Testis (tissue), 2 donors: ENCODE measurements at regions not wholly inside any gene's neighbourhood (a gene's known extent, or its start where the extent isn't known, plus 50 kb on each side); places are given as distances from the start of the nearest gene placed in this dataset.
"Not testable (repeated sequence)": the region's sequence is repeated elsewhere in the genome, so short reads cannot be mapped to it uniquely, and the experiment has no call there.

Experiments
- DNase-seq: peaks from one replicate; pipeline ENCODE4 v3.0.0-alpha.2; 2019
- H3K27ac ChIP-seq, 2 donors: fragments of 200-600 bp; sonication (generic); one replicate each; pipeline ENCODE4 v1.5.1; 2019
- H3K27me3 ChIP-seq: fragments of 200-600 bp; sonication (generic); one replicate; pipeline ENCODE4 v1.5.1; 2019
- H3K36me3 ChIP-seq: fragments of 200-600 bp; sonication (generic); one replicate; pipeline ENCODE4 v1.5.1; 2017; ENCODE audit warnings: low read depth; ENCODE audit errors: missing control alignments
- H3K4me1 ChIP-seq: fragments of 200-600 bp; sonication (generic); one replicate; pipeline ENCODE4 v1.5.1; 2019
- H3K4me3 ChIP-seq, 2 donors: fragments of 200-600 bp; sonication (generic); one replicate each; pipeline ENCODE4 v1.5.1; 2017 to 2019
- H3K9me3 ChIP-seq: fragments of 200-600 bp; sonication (generic); one replicate; pipeline ENCODE4 v1.5.1; 2017
- POLR2A ChIP-seq: fragments of 450-650 bp; IDR thresholded peaks from one replicate; pipeline ENCODE4 v1.6.1; 2017; ENCODE audit warnings: antibody characterized with exemption, mild to moderate bottlenecking, moderate library complexity
- WGBS, 2 donors: methylation state at CpG; one replicate each; pipeline ENCODE4 v1.1.5; 2018; 5-methylcytosine and 5-hydroxymethylcytosine counted together
- intact Hi-C: fragments of 100-400 bp; cut with DNase I; formaldehyde crosslinking; loops from one replicate; pipeline ENCODE4 v1.15.1; 2023; ENCODE audit warnings: low total_unique reads
- TF ChIP-seq, protein P1 (sequence below), 3 experiments: fragments of 450-650 bp in 2 of 3; fragments of 200-600 bp in 1 of 3; sonication (generic) in 1 of 3; IDR thresholded peaks; one replicate each; pipeline ENCODE4 v1.5.1; 2016 to 2019; ENCODE audit warnings: antibody characterized with exemption in 3 of 3, mild to moderate bottlenecking in 2 of 3, moderate library complexity in 1 of 3

DNA sequence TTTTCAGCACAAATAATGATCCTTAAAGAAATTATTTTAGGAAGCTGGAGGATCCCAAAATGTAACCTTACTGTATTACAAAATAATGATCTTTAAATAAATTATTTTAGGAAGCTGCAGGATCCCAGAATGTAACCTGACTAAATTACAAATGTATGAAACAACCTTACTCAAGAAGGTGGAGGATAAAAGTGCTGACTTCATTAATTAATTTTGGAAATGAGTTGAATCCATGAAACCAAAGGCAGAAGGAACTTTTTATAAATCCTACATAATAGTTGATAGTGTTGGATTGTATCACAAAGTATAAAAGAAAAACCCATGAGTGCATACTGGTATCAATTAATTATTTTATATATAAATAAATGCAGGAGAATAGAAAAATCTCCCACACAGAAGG, 859.9 kb downstream of the KCNJ2 start:
- intact Hi-C loops, result no loop called here
- TF ChIP-seq, protein P1, sequence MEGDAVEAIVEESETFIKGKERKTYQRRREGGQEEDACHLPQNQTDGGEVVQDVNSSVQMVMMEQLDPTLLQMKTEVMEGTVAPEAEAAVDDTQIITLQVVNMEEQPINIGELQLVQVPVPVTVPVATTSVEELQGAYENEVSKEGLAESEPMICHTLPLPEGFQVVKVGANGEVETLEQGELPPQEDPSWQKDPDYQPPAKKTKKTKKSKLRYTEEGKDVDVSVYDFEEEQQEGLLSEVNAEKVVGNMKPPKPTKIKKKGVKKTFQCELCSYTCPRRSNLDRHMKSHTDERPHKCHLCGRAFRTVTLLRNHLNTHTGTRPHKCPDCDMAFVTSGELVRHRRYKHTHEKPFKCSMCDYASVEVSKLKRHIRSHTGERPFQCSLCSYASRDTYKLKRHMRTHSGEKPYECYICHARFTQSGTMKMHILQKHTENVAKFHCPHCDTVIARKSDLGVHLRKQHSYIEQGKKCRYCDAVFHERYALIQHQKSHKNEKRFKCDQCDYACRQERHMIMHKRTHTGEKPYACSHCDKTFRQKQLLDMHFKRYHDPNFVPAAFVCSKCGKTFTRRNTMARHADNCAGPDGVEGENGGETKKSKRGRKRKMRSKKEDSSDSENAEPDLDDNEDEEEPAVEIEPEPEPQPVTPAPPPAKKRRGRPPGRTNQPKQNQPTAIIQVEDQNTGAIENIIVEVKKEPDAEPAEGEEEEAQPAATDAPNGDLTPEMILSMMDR (IDR thresholded peaks at IDR 0.05), result no peak
- no peak for TF ChIP-seq POLR2A
- Histone ChIP-seq H3K4me1 (no peaks in the 10 kb centered on the region), H3K27ac (no peak overlapping the region), H3K36me3 (no peaks in the 10 kb centered on the region), H3K27me3 (no peaks in the 10 kb centered on the region), H3K4me3 (no peak overlapping the region), H3K9me3 (no peaks in the 10 kb centered on the region)
- no peak for DNase-seq

DNA sequence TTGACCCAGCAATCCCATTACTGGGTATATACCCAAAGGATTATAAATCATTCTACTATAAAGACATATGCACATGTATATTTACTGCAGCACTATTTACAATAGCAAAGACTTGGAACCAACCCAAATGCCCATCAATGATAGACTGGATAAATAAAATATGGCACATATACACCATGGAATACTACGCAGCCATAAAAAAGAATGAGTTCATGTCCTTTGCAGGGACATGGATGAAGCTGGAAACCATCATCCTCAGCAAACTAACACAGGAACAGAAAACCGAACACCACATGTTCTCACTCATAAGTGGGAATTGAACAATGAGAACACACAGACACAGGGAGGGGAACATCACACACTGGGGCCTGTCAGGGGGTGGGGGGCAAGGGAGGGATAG, 862.0 kb downstream of the KCNJ2 start:
- DNase-seq, H3K4me3 ChIP-seq, intact Hi-C loops, H3K27ac ChIP-seq, H3K27me3 ChIP-seq, H3K9me3 ChIP-seq, H3K4me1 ChIP-seq, H3K36me3 ChIP-seq: not testable (repeated sequence)
- WGBS, 2 donors, result 86 to 94% methylated on average over 2 of the region's 2 CpGs

DNA sequence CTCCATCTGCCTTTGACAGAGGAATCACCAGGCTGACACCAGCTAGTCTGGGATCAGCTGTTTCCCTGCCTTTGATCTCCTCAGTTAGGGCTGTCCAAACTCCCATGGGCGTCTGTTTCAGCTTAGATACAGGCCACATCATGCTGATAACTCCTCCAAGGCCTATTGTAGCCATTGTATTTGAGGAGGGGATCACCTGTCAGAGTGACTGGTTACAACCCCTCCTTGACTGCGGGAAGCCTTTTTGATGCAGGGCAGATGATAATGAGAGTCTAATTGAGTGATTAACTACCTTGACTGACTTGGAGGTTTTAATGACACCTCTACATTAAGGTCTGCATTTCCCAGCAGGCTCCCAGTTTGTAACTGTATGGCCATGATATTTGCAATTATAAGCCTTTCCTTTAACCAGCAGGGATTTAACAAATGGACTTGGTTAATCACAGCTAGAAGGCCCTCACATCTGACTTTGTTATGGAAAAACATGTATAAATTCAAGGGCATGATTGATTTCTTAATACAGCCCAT, 863.5 kb downstream of the KCNJ2 start:
- Histone ChIP-seq H3K9me3 (no peaks in the 10 kb centered on the region), H3K27me3 (no peaks in the 10 kb centered on the region), H3K4me3 (no peak overlapping the region), H3K27ac (no peak overlapping the region), H3K36me3 (no peaks in the 10 kb centered on the region), H3K4me1 (no peaks in the 10 kb centered on the region)
- TF ChIP-seq, protein P1 (IDR thresholded peaks at IDR 0.05), result no peak
- no peak for TF ChIP-seq POLR2A
- intact Hi-C loops, result no loop called here
- WGBS, 2 donors, result 49 to 67% methylated on average over 1 to 2 of the region's 2 CpGs
- DNase-seq, result no peak

DNA sequence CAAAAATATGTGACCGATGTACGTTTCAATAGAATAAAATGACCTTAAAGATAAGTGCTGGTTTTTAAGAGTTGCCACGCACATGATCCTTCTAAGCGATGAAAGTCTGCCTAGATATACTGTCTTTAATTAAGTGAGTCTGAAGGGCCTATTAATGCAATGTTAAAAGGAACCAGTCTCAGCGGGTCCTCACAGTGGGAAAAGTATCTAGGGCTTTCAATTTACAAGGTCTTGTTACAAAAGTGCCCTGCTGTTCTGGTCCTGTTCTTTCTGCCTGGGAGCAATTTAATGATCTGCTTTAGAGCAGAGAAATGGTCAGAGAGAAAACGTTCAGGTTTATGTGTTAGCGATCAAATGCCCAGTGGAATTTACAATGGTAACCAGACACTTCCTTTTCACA, 864.0 kb downstream of the KCNJ2 start:
- WGBS, 2 donors, result 58 to 63% methylated on average over 7 of the region's 7 CpGs
- Histone ChIP-seq H3K27me3 (no peaks in the 10 kb centered on the region), H3K36me3 (no peaks in the 10 kb centered on the region), H3K4me1 (no peaks in the 10 kb centered on the region), H3K9me3 (no peaks in the 10 kb centered on the region), H3K4me3 (no peak overlapping the region), H3K27ac (no peak overlapping the region)
- intact Hi-C loops, result no loop called here
- DNase-seq, result no peak
- TF ChIP-seq, protein P1 (IDR thresholded peaks at IDR 0.05), result no peak
- no peak for TF ChIP-seq POLR2A

DNA sequence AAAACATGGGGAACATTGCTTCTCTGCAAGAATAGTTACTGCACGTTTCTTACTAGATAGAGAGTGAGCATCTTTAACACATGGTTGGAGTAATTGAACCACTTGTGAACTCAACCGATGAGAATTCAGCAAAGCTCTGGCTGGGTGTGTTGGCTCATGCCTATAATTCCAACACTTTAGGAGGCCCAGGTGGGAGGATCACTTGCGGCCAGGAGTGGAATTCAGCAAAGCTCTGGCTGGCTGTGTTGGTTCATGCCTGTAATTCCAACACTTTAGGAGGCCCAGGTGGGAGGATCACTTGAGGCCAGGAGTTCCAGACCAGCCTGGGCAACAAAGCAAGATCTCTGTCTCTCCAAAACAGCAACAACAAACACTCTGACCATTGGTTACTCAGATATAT, 865.9 kb downstream of the KCNJ2 start:
- intact Hi-C loops, result no loop called here
- WGBS, 2 donors, result 84 to 88% methylated on average over 2 to 3 of the region's 3 CpGs

More for the DNA sequence above, 865.9 kb downstream of the KCNJ2 start:
- no peak overlapping the region for H3K4me3 ChIP-seq
- no peaks in the 10 kb centered on the region for H3K36me3 ChIP-seq
- no peak for DNase-seq
- no peak overlapping the region for H3K27ac ChIP-seq
- H3K9me3 ChIP-seq, result no peaks in the 10 kb centered on the region
- no peaks in the 10 kb centered on the region for H3K4me1 ChIP-seq
- no peaks in the 10 kb centered on the region for H3K27me3 ChIP-seq
- no peak for TF ChIP-seq POLR2A
- TF ChIP-seq, protein P1 (IDR thresholded peaks at IDR 0.05), result no peak
